ENCODE measurements at regions not wholly inside any gene's neighbourhood (a gene's known extent, or its start where the extent isn't known, plus 50 kb on each side); places are given as distances from the start of the nearest gene placed in this dataset.

- TF ChIP-seq CTCF (IDR thresholded peaks at IDR 0.05) (no peak), EP300 (IDR thresholded peaks at IDR 0.05; ENCODE audit: low read depth) (no peak), POLR2A (IDR thresholded peaks at IDR 0.05) (no peak)
Measured at GRCh38 chr9:80937645-80938044, 751.7 kb downstream of the TLE1 start.

Measured in transverse colon (tissue), 3 donors.